Activated T-helper 1 cell treated with anti-CD3 and anti-CD28 coated beads, Interleukin-2, amount 50 U/mL, for 16 hours (primary cell): ENCODE measurements at regions not wholly inside any gene's neighbourhood (a gene's known extent, or its start where the extent isn't known, plus 50 kb on each side); places are given as distances from the start of the nearest gene placed in this dataset.
"Not testable (repeated sequence)": the region's sequence is repeated elsewhere in the genome, so short reads cannot be mapped to it uniquely, and the experiment has no call there.

ENCODE experiments used
- DNase-seq, 2 donors: peaks; one replicate each; pipeline ENCODE4 v3.0.0-alpha.2; 2020; ENCODE audit warnings: low read depth in 1 of 2, low spot score in 1 of 2

GRCh38 chr3:14272959-14273560 is 94.4 kb downstream of the LSM3 start:
- DNase-seq, result not testable (repeated sequence)

GRCh38 chr3:14273901-14274611 is 95.4 kb downstream of the LSM3 start:
- no peak for DNase-seq

- no peak for DNase-seq
These were observed 96.0 kb downstream of the LSM3 start for GRCh38 chr3:14274612-14274936.

- DNase-seq, result no peak
These were observed 96.7 kb downstream of the LSM3 start for GRCh38 chr3:14274999-14275961.

- DNase-seq, result no peak
These were observed 97.6 kb downstream of the LSM3 start for GRCh38 chr3:14275962-14276909.

GRCh38 chr3:14277557-14277956 is 98.9 kb downstream of the LSM3 start:
- no peak for DNase-seq

GRCh38 chr3:14278265-14278798 is 99.7 kb downstream of the LSM3 start:
- no peak for DNase-seq

- no peak for DNase-seq
These were observed 100.4 kb downstream of the LSM3 start for GRCh38 chr3:14278799-14279625.

- no peak for DNase-seq
These were observed 101.0 kb downstream of the LSM3 start for GRCh38 chr3:14279626-14280061.

GRCh38 chr3:14280326-14280725 is 101.7 kb downstream of the LSM3 start:
- DNase-seq, result no peak

- no peak for DNase-seq
These were observed 102.4 kb downstream of the LSM3 start for GRCh38 chr3:14281053-14281452.

GRCh38 chr3:14282001-14282705 is 103.5 kb downstream of the LSM3 start:
- no peak for DNase-seq

- no peak for DNase-seq
These were observed 104.1 kb downstream of the LSM3 start for GRCh38 chr3:14282706-14283075.

GRCh38 chr3:14283092-14283812 is 104.6 kb downstream of the LSM3 start:
- no peak for DNase-seq

GRCh38 chr3:14283813-14284438 is 105.3 kb downstream of the LSM3 start:
- DNase-seq, result no peak

- no peak for DNase-seq
These were observed 106.3 kb downstream of the LSM3 start for GRCh38 chr3:14284694-14285547.

GRCh38 chr3:14285548-14285925 is 106.9 kb downstream of the LSM3 start:
- no peak for DNase-seq
